ENCODE measurements at regions not wholly inside any gene's neighbourhood (a gene's known extent, or its start where the extent isn't known, plus 50 kb on each side); places are given as distances from the start of the nearest gene placed in this dataset.
"Not testable (repeated sequence)": the region's sequence is repeated elsewhere in the genome, so short reads cannot be mapped to it uniquely, and the experiment has no call there.

GRCh38 chr20:30393523-30393922 is 863.9 kb upstream of the DEFB115 start:
- DNase-seq (ENCODE audit: low spot score) = not testable (repeated sequence)

DNA sequence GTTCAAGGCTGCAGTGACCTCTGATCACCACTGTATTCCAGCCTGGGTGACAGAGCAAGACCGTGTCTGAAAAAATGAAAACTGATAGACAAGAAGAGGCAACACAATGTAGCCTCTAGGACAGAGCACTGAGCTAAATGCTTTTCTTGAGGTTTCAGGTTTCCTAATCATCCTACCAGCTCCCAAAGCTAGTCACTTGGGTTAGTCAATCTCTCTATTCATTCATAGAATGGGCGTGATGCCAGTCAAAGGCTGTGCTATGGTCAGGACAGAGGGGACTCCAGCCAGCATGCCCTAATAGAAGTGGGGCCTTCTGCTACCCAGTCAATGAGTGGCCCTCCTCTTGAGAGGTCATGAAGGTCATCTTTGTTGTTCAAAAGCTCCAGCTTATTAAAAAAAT is 860.4 kb upstream of the DEFB115 start:
- not testable (repeated sequence) for DNase-seq (ENCODE audit: low spot score)

GRCh38 chr20:30405061-30405460 is 852.4 kb upstream of the DEFB115 start:
- not testable (repeated sequence) for DNase-seq (ENCODE audit: low spot score)

- not testable (repeated sequence) for DNase-seq (ENCODE audit: low spot score)
Observed at GRCh38 chr20:30405585-30405984, 851.9 kb upstream of the DEFB115 start.

GRCh38 chr20:30406370-30406769 is 851.1 kb upstream of the DEFB115 start:
- not testable (repeated sequence) for DNase-seq (ENCODE audit: low spot score)

- DNase-seq (ENCODE audit: low spot score) = no peak
Observed at GRCh38 chr20:30412972-30413371, 844.5 kb upstream of the DEFB115 start.

DNA sequence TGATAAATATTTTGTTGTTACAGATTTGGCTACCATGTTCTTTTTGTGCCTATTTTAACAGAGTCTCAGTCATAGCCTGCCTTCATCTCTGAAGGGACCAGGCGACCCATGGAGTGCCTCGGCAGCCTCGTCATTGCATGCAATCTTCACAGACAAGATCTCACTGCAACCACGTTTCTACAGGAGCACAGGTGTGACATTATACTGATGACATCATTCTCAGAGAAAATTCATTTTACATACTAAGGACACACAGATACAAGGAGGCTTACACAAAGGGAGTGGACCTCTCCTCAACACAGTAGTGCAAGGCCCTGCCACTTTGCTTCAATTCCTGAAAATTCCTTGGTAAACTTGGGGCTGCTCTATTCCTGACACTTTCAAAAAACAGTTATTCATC is 840.1 kb upstream of the DEFB115 start:
- not testable (repeated sequence) for DNase-seq (ENCODE audit: low spot score)

- not testable (repeated sequence) for DNase-seq (ENCODE audit: low spot score)
Observed at GRCh38 chr20:30418378-30418777, 839.1 kb upstream of the DEFB115 start.

DNA sequence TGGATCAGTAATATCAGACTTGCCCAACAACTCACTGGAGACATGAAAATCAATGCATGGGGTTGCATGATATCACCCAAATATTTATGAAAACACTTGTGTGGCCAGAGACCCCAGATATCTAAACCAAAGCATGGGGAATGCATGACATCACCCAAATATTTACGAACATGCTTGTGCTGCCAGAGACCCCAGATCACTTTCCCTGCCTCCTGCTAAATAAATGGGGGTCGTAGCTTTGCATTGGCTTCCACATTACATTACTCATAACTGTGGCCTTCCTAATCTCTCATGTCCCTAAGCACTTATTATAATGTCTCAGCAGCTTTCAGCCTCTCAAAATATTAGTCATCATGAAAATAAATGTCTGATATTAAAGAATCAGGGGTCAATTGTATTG is 838.0 kb upstream of the DEFB115 start:
- DNase-seq (ENCODE audit: low spot score) = no peak

GRCh38 chr20:30419871-30420420 is 837.5 kb upstream of the DEFB115 start:
- not testable (repeated sequence) for DNase-seq (ENCODE audit: low spot score)

Data from globus pallidus (tissue), 1 donor.